Mesothelial cell of epicardium (in vitro differentiated cells): ENCODE measurements at regions not wholly inside any gene's neighbourhood (a gene's known extent, or its start where the extent isn't known, plus 50 kb on each side); places are given as distances from the start of the nearest gene placed in this dataset.

Source experiments
- DNase-seq, 2 experiments: peaks; one replicate each; pipeline ENCODE4 v3.0.0; 2021; ENCODE audit warnings: low spot score in 2 of 2; ENCODE audit not compliant: unreplicated experiment in 2 of 2
- H3K27ac Mint-ChIP-seq: 2 replicates; pipeline ENCODE4 v1.8.0; 2021; ENCODE audit warnings: mixed read lengths
- H3K27me3 Mint-ChIP-seq: 2 replicates; pipeline ENCODE4 v1.8.0; 2021; ENCODE audit warnings: low read depth, mixed read lengths
- H3K36me3 Mint-ChIP-seq: 2 replicates; pipeline ENCODE4 v1.8.0; 2021; ENCODE audit warnings: mixed read lengths
- H3K4me1 Mint-ChIP-seq: 2 replicates; pipeline ENCODE4 v1.8.0; 2021; ENCODE audit warnings: mixed read lengths
- H3K4me3 Mint-ChIP-seq: 2 replicates; pipeline ENCODE4 v1.8.0; 2021; ENCODE audit warnings: mild to moderate bottlenecking, moderate library complexity, mixed read lengths
- H3K9me3 Mint-ChIP-seq: 2 replicates; pipeline ENCODE4 v1.8.0; 2021; ENCODE audit warnings: mixed read lengths
- CTCF ChIP-seq: fragments of 200-600 bp; sonication (generic); IDR thresholded peaks from one replicate; pipeline ENCODE4 v1.5.0; 2021; ENCODE audit warnings: antibody characterized with exemption; ENCODE audit not compliant: unreplicated experiment

GRCh38 chr4:38601244-38601915, 62.6 kb upstream of the KLF3 start:
- no peak for DNase-seq

GRCh38 chr4:38601916-38602291, 62.1 kb upstream of the KLF3 start:
- TF ChIP-seq CTCF, result no peak
- H3K27ac Mint-ChIP-seq, result no peak overlapping the region
- no peak overlapping the region for H3K4me3 Mint-ChIP-seq
- DNase-seq, result no peak
- H3K9me3 Mint-ChIP-seq, result peaks cover 6% of the 10 kb centered on the region
- H3K4me1 Mint-ChIP-seq, result peaks cover 16% of the 10 kb centered on the region
- no peaks in the 10 kb centered on the region for H3K27me3 Mint-ChIP-seq
- H3K36me3 Mint-ChIP-seq, result peaks cover 6% of the 10 kb centered on the region

More at GRCh38 chr4:38601244-38601915, 62.6 kb upstream of the KLF3 start:
- no peak overlapping the region for H3K27ac Mint-ChIP-seq
- no peaks in the 10 kb centered on the region for H3K27me3 Mint-ChIP-seq
- no peak overlapping the region for H3K4me3 Mint-ChIP-seq
- no peak for TF ChIP-seq CTCF
- peaks cover 16% of the 10 kb centered on the region for H3K4me1 Mint-ChIP-seq
- H3K9me3 Mint-ChIP-seq, result peaks cover 8% of the 10 kb centered on the region
- H3K36me3 Mint-ChIP-seq, result peaks cover 6% of the 10 kb centered on the region

- no peak overlapping the region for H3K27ac Mint-ChIP-seq
- TF ChIP-seq CTCF, result no peak
- DNase-seq, result no peak
- no peaks in the 10 kb centered on the region for H3K27me3 Mint-ChIP-seq
- peaks cover 16% of the 10 kb centered on the region for H3K4me1 Mint-ChIP-seq
- H3K4me3 Mint-ChIP-seq, result no peak overlapping the region
- H3K9me3 Mint-ChIP-seq, result peaks cover under 1% of the 10 kb centered on the region
- peaks cover 6% of the 10 kb centered on the region for H3K36me3 Mint-ChIP-seq
These were observed 60.3 kb upstream of the KLF3 start for GRCh38 chr4:38603652-38604051.

- Mint-ChIP-seq H3K9me3 (no peaks in the 10 kb centered on the region), H3K4me1 (peaks cover 16% of the 10 kb centered on the region), H3K27me3 (no peaks in the 10 kb centered on the region), H3K4me3 (no peak overlapping the region), H3K36me3 (peaks cover 3% of the 10 kb centered on the region), H3K27ac (peak overlapping the region; percentile 22)
- TF ChIP-seq CTCF, result no peak
- no peak for DNase-seq
These were observed 58.7 kb upstream of the KLF3 start for GRCh38 chr4:38605181-38605752.

- peaks cover 2% of the 10 kb centered on the region for H3K36me3 Mint-ChIP-seq
- H3K9me3 Mint-ChIP-seq, result no peaks in the 10 kb centered on the region
- H3K27me3 Mint-ChIP-seq, result no peaks in the 10 kb centered on the region
- DNase-seq, result no peak
- no peak for TF ChIP-seq CTCF
- H3K4me1 Mint-ChIP-seq, result peaks cover 18% of the 10 kb centered on the region
- H3K4me3 Mint-ChIP-seq, result no peak overlapping the region
- H3K27ac Mint-ChIP-seq, result peak overlapping the region; percentile 22
These were observed 58.0 kb upstream of the KLF3 start for GRCh38 chr4:38605753-38606586.
